Vagina (tissue), 2 donors: ENCODE measurements at regions not wholly inside any gene's neighbourhood (a gene's known extent, or its start where the extent isn't known, plus 50 kb on each side); places are given as distances from the start of the nearest gene placed in this dataset.
"Not testable (repeated sequence)": the region's sequence is repeated elsewhere in the genome, so short reads cannot be mapped to it uniquely, and the experiment has no call there.

ENCODE experiments used
- POLR2A ChIP-seq, 2 donors: fragments of 450-650 bp; IDR thresholded peaks; one replicate each; pipeline ENCODE4 v1.6.1; 2017; ENCODE audit warnings: antibody characterized with exemption in 2 of 2, mild to moderate bottlenecking in 2 of 2, moderate library complexity in 2 of 2
- POLR2AphosphoS5 ChIP-seq, 2 donors: sonication (generic); formaldehyde crosslinking; IDR thresholded peaks; one replicate each; pipeline ENCODE4 v1.9.0; 2017; ENCODE audit warnings: antibody characterized with exemption in 2 of 2, mild to moderate bottlenecking in 2 of 2, low read depth in 1 of 2; ENCODE audit not compliant: insufficient read depth in 1 of 2
- TF ChIP-seq, protein P1 (sequence below), 3 experiments: fragments of 450-650 bp in 2 of 3; fragments of 200-600 bp in 1 of 3; sonication (generic) in 1 of 3; IDR thresholded peaks; one replicate each; pipeline ENCODE4 v1.5.1; 2017 to 2019; ENCODE audit warnings: antibody characterized with exemption in 3 of 3, mild to moderate bottlenecking in 2 of 3, moderate library complexity in 2 of 3

DNA sequence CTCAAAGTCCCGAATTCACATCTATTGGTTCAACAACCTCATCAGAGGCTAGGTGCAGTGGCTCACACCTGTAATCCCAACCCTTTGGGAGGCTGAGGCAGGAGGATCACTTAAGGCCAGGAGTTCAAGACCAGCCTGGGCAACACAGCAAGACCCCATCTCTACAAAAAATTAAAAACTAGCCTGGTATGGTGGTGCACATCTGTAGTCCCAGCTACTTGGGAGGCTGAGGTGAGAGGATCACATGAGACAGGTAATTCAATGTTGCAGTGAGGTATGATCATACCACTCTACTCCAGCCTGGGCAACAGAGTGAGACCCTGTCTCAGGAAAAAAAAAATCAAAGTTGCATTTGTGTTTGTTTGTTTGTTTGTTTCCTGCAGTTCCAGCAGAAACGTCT is 80.1 kb upstream of the RAI2 start:
- not testable (repeated sequence) for TF ChIP-seq POLR2A (IDR thresholded peaks at IDR 0.05); POLR2AphosphoS5 (IDR thresholded peaks at IDR 0.05; ENCODE audit: insufficient read depth in 1 of 2, low read depth in 1 of 2)
- TF ChIP-seq, protein P1, sequence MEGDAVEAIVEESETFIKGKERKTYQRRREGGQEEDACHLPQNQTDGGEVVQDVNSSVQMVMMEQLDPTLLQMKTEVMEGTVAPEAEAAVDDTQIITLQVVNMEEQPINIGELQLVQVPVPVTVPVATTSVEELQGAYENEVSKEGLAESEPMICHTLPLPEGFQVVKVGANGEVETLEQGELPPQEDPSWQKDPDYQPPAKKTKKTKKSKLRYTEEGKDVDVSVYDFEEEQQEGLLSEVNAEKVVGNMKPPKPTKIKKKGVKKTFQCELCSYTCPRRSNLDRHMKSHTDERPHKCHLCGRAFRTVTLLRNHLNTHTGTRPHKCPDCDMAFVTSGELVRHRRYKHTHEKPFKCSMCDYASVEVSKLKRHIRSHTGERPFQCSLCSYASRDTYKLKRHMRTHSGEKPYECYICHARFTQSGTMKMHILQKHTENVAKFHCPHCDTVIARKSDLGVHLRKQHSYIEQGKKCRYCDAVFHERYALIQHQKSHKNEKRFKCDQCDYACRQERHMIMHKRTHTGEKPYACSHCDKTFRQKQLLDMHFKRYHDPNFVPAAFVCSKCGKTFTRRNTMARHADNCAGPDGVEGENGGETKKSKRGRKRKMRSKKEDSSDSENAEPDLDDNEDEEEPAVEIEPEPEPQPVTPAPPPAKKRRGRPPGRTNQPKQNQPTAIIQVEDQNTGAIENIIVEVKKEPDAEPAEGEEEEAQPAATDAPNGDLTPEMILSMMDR (IDR thresholded peaks at IDR 0.05): not testable (repeated sequence)
